CD4-positive, alpha-beta T cell (primary cell): ENCODE measurements at regions not wholly inside any gene's neighbourhood (a gene's known extent, or its start where the extent isn't known, plus 50 kb on each side); places are given as distances from the start of the nearest gene placed in this dataset.

Experiments
- ATAC-seq: fragments of 200-7000 bp; cut with Tn5 transposase; one replicate; pipeline ENCODE4 v1.10.0; 2022; ENCODE audit warnings: mild to moderate bottlenecking; ENCODE audit not compliant: poor library complexity
- CTCF ChIA-PET: fragments of 350-600 bp; sonication (Branson Sonifier 250); formaldehyde crosslinking; loops from one replicate; lab custom pipeline; 2021; ENCODE audit warnings: antibody characterized with exemption, inconsistent platforms; lab: Charles Lee
- POLR2A ChIA-PET: fragments of 350-600 bp; sonication (Branson Sonifier 250); formaldehyde crosslinking; loops from one replicate; lab custom pipeline; 2021; ENCODE audit warnings: antibody characterized with exemption, inconsistent platforms; lab: Charles Lee
- DNase-seq, 14 experiments: peaks; one replicate each; pipeline ENCODE4 v3.0.0-alpha.2; 2013 to 2020; ENCODE audit warnings: mixed read lengths in 2 of 14
- H3K27ac ChIP-seq, 2 donors: one replicate each; pipeline versions ENCODE4 v1.5.1 to v1.7.0; 2013; ENCODE audit warnings: low read length in 2 of 2, low read depth in 1 of 2, mild to moderate bottlenecking in 1 of 2
- H3K27me3 ChIP-seq, 2 experiments: 1 replicate in 1 of 2; 2 replicates in 1 of 2; pipeline versions ENCODE4 v1.6.1 to v1.7.0; 2013; ENCODE audit warnings: low read length in 2 of 2, control low read depth in 1 of 2, mild to moderate bottlenecking in 1 of 2, moderate library complexity in 1 of 2; ENCODE audit not compliant: insufficient read depth in 2 of 2, control insufficient read depth in 1 of 2
- H3K36me3 ChIP-seq: one replicate; pipeline ENCODE4 v1.6.1; 2013; ENCODE audit warnings: low read length, control low read depth; ENCODE audit not compliant: insufficient read depth
- H3K4me1 ChIP-seq: one replicate; pipeline ENCODE4 v1.6.1; 2013; ENCODE audit warnings: low read length, control low read depth; ENCODE audit not compliant: insufficient read depth
- H3K4me3 ChIP-seq: one replicate; pipeline ENCODE4 v1.5.1; 2013; ENCODE audit warnings: mild to moderate bottlenecking, low read length, moderate library complexity
- H3K9me3 ChIP-seq, 2 experiments: 1 replicate in 1 of 2; 2 replicates in 1 of 2; pipeline versions ENCODE4 v1.6.1 to v1.7.0; 2013; ENCODE audit warnings: low read length in 2 of 2, mild to moderate bottlenecking in 2 of 2, control low read depth in 1 of 2, moderate library complexity in 1 of 2; ENCODE audit not compliant: control insufficient read depth in 1 of 2, insufficient read depth in 1 of 2
- H3K27ac Mint-ChIP-seq: one replicate; pipeline ENCODE4 v1.8.0; 2020; ENCODE audit warnings: mixed read lengths
- H3K27me3 Mint-ChIP-seq: one replicate; pipeline ENCODE4 v1.8.0; 2021; ENCODE audit warnings: mixed read lengths
- H3K36me3 Mint-ChIP-seq: one replicate; pipeline ENCODE4 v1.8.0; 2021; ENCODE audit warnings: low read depth, mixed read lengths
- H3K4me1 Mint-ChIP-seq: one replicate; pipeline ENCODE4 v1.8.0; 2021; ENCODE audit warnings: low read depth, mixed read lengths
- H3K4me3 Mint-ChIP-seq: one replicate; pipeline ENCODE4 v1.8.0; 2020; ENCODE audit warnings: mild to moderate bottlenecking, mixed read lengths
- H3K9me3 Mint-ChIP-seq: one replicate; pipeline ENCODE4 v1.8.0; 2020; ENCODE audit warnings: mixed read lengths
- CTCF ChIP-seq: fragments of 200-600 bp; IDR thresholded peaks from one replicate; pipeline ENCODE4 v1.8.0; 2022; ENCODE audit warnings: antibody characterized with exemption, mild to moderate bottlenecking
- intact Hi-C, 2 experiments: fragments of 100-400 bp; cut with DNase I in 1 of 2; cut with micrococcal nuclease in 1 of 2; formaldehyde crosslinking; loops; one replicate each; pipeline versions ENCODE4 v1.15.1 to v1.9.0; 2023 to 2025; cut with DNase I, micrococcal nuclease

GRCh38 chr4:15139599-15139998 is 137.3 kb downstream of the CPEB2 start:
- Mint-ChIP-seq H3K27ac (no peak overlapping the region), H3K4me3 (no peak overlapping the region), H3K36me3 (no peaks in the 10 kb centered on the region), H3K27me3 (no peaks in the 10 kb centered on the region), H3K4me1 (no peaks in the 10 kb centered on the region), H3K9me3 (peaks cover 17% of the 10 kb centered on the region)
- no peak for ATAC-seq
- no peak for DNase-seq
- intact Hi-C loops, result no loop called here
- POLR2A ChIA-PET, result no interaction called here
- TF ChIP-seq CTCF, result no peak
- Histone ChIP-seq H3K27ac (no peak overlapping the region), H3K27me3 (peaks cover 0 to 2% of the 10 kb centered on the region in 2 experiments), H3K36me3 (no peaks in the 10 kb centered on the region), H3K4me1 (no peaks in the 10 kb centered on the region), H3K4me3 (no peak overlapping the region), H3K9me3 (peaks cover 0 to 7% of the 10 kb centered on the region in 2 experiments)
- CTCF ChIA-PET, result no interaction called here

- peaks cover 6% of the 10 kb centered on the region for H3K9me3 Mint-ChIP-seq
- no peaks in the 10 kb centered on the region for H3K4me1 Mint-ChIP-seq
- POLR2A ChIA-PET, result no interaction called here
- no peaks in the 10 kb centered on the region for H3K36me3 ChIP-seq
- H3K4me1 ChIP-seq, result no peaks in the 10 kb centered on the region
- H3K9me3 ChIP-seq, result no peaks in the 10 kb centered on the region
- no peak overlapping the region for H3K27ac ChIP-seq
- no peak for TF ChIP-seq CTCF
- H3K4me3 ChIP-seq, result no peak overlapping the region
- CTCF ChIA-PET, result interaction anchor here (0.7 kb wide), 1 partner anchor 34 kb away, joined by 3 read pairs; no protein-coding TSS in a partner anchor
- peaks cover 0 to 2% of the 10 kb centered on the region in 2 experiments for H3K27me3 ChIP-seq
- peaks cover 5% of the 10 kb centered on the region for H3K27me3 Mint-ChIP-seq
- no peaks in the 10 kb centered on the region for H3K36me3 Mint-ChIP-seq
- intact Hi-C loops, result no loop called here
- ATAC-seq (no peak), DNase-seq (no peak)
- H3K27ac Mint-ChIP-seq, result no peak overlapping the region
- H3K4me3 Mint-ChIP-seq, result no peak overlapping the region
These were observed 139.9 kb downstream of the CPEB2 start for GRCh38 chr4:15142201-15142600.

GRCh38 chr4:15143551-15143950 is 141.3 kb downstream of the CPEB2 start:
- no peaks in the 10 kb centered on the region for H3K9me3 ChIP-seq
- TF ChIP-seq CTCF, result no peak
- Mint-ChIP-seq H3K27me3 (peaks cover 8% of the 10 kb centered on the region), H3K9me3 (no peaks in the 10 kb centered on the region), H3K4me1 (no peaks in the 10 kb centered on the region), H3K36me3 (no peaks in the 10 kb centered on the region), H3K27ac (no peak overlapping the region), H3K4me3 (no peak overlapping the region)
- ChIA-PET POLR2A (no interaction called here), CTCF (no interaction called here)
- H3K4me1 ChIP-seq, result no peaks in the 10 kb centered on the region
- ATAC-seq (no peak), DNase-seq (no peak)
- H3K27me3 ChIP-seq, result peaks cover 0 to 4% of the 10 kb centered on the region in 2 experiments
- H3K36me3 ChIP-seq, result no peaks in the 10 kb centered on the region
- H3K27ac ChIP-seq, result no peak overlapping the region
- intact Hi-C loops, result no loop called here
- no peak overlapping the region for H3K4me3 ChIP-seq
